GM19239 (cell line): ENCODE measurements at regions not wholly inside any gene's neighbourhood (a gene's known extent, or its start where the extent isn't known, plus 50 kb on each side); places are given as distances from the start of the nearest gene placed in this dataset.
"Not testable (repeated sequence)": the region's sequence is repeated elsewhere in the genome, so short reads cannot be mapped to it uniquely, and the experiment has no call there.

Source experiments
- DNase-seq: peaks from one replicate; pipeline ENCODE4 v3.0.0; 2011; ENCODE audit warnings: low spot score; ENCODE audit not compliant: insufficient read length
- FAIRE-seq: peaks from 2 replicates; lab custom pipeline; 2011; peaks lifted over from hg19 to GRCh38; lab: Jason Lieb, UNC

GRCh38 chr5:7072188-7072587 is 323.8 kb upstream of the ADCY2 start:
- FAIRE-seq = no peak

GRCh38 chr5:7073666-7074065 is 322.3 kb upstream of the ADCY2 start:
- DNase-seq (no peak), FAIRE-seq (no peak)

More at GRCh38 chr5:7072188-7072587, 323.8 kb upstream of the ADCY2 start:
- DNase-seq = no peak

GRCh38 chr5:7074176-7074575 is 321.8 kb upstream of the ADCY2 start:
- DNase-seq = no peak
- FAIRE-seq = no peak

GRCh38 chr5:7075470-7075869 is 320.5 kb upstream of the ADCY2 start:
- no peak for FAIRE-seq
- DNase-seq = no peak

DNA sequence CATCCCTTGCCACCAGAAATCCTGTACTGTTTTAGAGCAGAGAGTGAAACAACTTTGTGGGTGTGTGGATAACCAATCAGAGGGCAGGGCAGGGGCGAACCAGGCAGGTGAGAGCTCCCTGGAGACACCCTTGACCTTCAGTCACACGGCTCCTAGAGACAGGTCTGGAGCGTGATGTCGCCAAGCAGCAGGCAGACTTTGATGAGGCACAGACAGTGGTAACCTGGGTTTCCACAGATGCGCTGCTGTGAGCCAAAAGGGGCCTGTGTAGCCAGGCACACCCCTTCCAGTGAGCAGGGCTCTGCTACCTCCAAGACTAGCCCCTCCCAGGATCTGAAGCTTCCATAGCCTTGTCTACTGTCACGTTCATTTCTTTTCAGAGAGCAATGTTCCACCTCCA is 317.8 kb upstream of the ADCY2 start:
- DNase-seq = no peak
- no peak for FAIRE-seq

DNA sequence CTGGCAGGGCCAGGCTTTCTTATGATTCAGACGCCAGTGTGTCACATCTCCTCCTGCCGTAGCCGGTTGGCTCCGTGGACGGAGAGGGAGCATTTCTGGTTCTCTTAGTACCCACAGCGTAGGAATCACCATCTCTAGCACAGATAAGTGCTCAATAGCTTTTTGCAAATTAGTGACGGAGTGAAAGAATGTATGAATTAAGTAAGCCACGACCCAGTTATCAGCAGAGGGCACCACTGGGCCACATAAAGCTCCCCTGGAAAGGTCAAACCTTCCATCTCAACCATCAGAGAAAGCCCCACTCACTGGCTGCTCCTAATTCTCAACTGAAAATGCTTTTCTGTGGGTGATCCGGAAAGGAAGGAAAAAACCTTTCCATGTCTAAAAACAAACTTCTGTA is 317.0 kb upstream of the ADCY2 start:
- no peak for DNase-seq
- no peak for FAIRE-seq

DNA sequence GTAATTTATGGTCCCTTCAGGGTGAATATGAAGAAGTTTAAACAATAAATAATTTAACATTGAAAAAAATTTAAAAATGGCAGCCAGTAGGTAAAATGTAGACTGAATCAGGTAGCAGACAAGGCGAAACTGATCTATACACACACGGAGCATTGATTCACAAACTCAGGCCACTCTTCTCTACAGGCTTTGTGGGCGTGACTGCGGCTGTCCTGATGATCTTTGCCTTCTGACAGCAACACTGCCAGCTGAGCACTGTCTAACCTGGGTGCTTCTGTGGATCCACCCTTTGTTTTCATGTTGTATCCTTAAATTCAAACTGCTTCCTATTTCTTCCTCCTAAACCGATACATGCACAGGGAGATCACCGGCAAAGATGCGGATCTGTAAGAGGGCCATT is 315.4 kb upstream of the ADCY2 start:
- FAIRE-seq = no peak

GRCh38 chr5:7087719-7088297 is 308.1 kb upstream of the ADCY2 start:
- DNase-seq (no peak), FAIRE-seq (no peak)

More for the DNA sequence above, 315.4 kb upstream of the ADCY2 start:
- DNase-seq = no peak

- DNase-seq = no peak
- no peak for FAIRE-seq
These were observed 307.1 kb upstream of the ADCY2 start for GRCh38 chr5:7088849-7089248.

- DNase-seq (no peak), FAIRE-seq (no peak)
These were observed 301.3 kb upstream of the ADCY2 start for GRCh38 chr5:7094626-7095025.

DNA sequence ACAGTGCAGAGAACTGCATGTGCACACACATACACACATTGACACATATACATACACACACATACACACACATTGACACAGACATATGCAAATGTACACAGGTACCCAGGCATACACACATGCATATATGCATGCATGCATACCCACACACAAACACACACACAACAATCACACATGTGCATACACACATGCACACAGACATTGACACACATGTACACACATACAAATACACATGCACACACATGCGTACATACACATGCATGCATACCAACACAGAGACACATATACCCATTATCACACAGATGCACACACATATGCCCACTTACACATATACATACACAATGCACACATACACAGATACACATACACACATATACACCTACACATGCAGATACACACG is 299.6 kb upstream of the ADCY2 start:
- no peak for FAIRE-seq
- no peak for DNase-seq

DNA sequence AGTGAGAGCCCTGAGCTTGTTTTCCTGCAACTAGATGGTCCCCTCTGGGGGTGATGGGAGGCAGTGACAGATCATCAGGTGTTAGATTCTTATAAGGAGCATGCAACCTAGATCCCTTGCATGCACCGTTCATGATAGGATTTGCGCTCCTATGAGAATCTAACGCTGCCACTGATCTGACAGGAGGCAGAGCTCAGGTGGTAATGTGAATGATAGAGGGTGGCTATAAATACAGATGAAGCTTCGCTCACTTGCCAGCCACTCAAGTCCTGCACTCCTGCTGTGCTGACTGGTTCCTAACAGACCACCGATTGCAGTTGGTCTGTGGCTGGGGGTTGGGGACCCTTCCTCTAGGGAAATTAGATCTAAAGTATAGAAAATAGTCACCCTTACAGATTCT is 290.6 kb upstream of the ADCY2 start:
- DNase-seq (no peak), FAIRE-seq (no peak)

- FAIRE-seq (no peak), DNase-seq (no peak)
These were observed 278.0 kb upstream of the ADCY2 start for GRCh38 chr5:7117961-7118360.

- DNase-seq = no peak
- FAIRE-seq = no peak
These were observed 264.3 kb upstream of the ADCY2 start for GRCh38 chr5:7131680-7132079.

DNA sequence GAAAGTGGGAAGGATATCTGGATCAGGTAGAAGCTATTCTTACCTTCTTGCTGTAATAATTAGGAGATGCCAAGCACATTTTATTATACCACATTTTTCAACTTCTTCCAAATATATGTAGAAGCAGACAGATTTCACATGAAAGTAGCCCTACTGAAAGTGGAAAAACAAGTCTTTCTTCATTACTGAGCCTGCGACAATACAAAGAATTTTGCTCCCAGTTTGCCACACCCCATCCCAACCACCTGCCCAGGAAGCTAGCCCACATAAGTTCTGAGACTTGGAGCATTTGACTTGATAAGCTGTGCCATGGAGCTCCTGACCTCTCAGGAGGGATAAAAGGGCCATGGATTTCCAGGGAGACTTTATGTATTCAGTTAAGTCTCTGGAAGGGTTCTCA is 249.1 kb upstream of the ADCY2 start:
- FAIRE-seq (no peak), DNase-seq (no peak)

GRCh38 chr5:7157083-7157482 is 238.9 kb upstream of the ADCY2 start:
- no peak for FAIRE-seq
- no peak for DNase-seq

- DNase-seq (no peak), FAIRE-seq (no peak)
These were observed 226.6 kb upstream of the ADCY2 start for GRCh38 chr5:7169240-7169878.

DNA sequence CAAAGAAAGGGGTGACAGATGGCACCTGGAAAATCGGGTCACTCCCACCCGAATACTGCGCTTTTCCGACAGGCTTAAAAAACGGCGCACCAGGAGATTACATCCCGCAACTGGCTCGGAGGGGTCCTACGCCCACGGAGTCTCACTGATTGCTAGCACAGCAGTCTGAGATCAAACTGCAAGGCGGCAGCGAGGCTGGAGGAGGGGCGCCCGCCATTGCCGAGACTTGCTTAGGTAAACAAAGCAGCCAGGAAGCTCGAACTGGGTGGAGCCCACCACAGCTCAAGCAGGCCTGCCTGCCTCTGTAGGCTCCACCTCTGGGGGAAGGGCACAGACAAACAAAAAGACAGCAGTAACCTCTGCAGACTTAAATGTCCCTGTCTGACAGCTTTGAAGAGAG is 225.2 kb upstream of the ADCY2 start:
- DNase-seq, FAIRE-seq: not testable (repeated sequence)

GRCh38 chr5:7179364-7179763 is 216.6 kb upstream of the ADCY2 start:
- no peak for FAIRE-seq
- no peak for DNase-seq

DNA sequence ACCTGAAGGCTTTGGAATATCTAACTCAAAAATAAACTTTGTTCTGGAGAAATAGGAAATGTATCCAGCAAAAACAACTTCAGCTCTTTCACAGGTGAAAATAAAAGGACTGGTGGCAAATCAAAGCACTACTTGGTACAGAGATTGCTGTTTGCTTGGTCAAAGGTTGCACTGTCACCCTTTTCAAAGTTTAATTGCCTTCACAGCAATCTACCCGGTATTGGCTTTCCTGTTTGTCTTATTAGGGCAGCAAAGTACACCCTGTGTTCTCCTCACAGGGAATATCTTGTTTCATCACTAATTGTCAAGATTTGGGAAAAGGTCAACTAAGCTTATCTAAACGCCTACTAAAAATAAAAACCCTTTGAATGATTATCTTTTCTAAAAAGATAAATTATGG is 214.1 kb upstream of the ADCY2 start:
- no peak for DNase-seq
- FAIRE-seq = no peak

DNA sequence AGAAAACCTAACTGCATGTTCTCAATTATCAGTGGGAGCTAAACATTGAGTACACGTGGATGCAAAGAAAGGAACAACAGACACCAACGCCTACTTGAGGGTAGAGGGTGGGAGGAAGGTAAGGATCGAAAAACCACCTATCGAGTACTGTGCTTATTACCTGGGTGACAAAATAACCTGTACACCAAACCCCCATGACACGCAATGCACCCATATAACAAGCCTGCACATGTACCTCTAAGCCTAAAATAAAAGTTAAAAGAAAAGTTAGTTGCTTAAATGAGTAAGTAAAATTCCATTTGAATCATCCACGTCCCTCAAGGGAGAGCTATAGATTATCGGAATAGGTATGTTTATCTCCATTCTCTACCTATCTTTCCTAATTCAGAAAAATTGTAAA is 210.2 kb upstream of the ADCY2 start:
- no peak for FAIRE-seq
- no peak for DNase-seq

DNA sequence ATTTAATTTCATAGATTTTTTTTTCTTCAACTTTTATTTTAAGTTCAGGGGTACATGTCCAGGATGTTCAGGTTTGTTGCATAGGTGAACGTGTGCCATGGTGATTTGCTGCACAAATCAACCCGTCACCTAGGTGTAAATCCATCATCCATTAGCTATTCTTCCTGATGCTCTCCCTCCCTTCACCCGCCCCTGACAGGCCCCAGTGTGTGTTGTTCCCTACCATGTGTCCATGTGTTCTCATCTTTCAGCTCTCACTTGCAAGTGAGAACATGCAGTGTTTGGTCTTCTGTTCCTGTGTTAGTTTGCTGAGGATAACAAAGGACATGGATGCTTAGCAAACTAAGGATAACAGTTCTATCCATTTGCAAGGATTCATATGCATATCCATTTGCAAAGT is 209.1 kb upstream of the ADCY2 start:
- FAIRE-seq = no peak

More for the DNA sequence above, 209.1 kb upstream of the ADCY2 start:
- no peak for DNase-seq
